Activated CD4-positive, alpha-beta memory T cell treated with anti-CD3 and anti-CD28 coated beads for 36 hours (primary cell): ENCODE measurements at regions not wholly inside any gene's neighbourhood (a gene's known extent, or its start where the extent isn't known, plus 50 kb on each side); places are given as distances from the start of the nearest gene placed in this dataset.

Experiments used
- CTCF ChIA-PET: fragments of 350-600 bp; sonication (Branson Sonifier 250); formaldehyde crosslinking; loops from one replicate; lab custom pipeline; 2021; ENCODE audit warnings: antibody characterized with exemption, inconsistent platforms; lab: Charles Lee
- POLR2A ChIA-PET: fragments of 350-600 bp; sonication (Branson Sonifier 250); formaldehyde crosslinking; loops from one replicate; lab custom pipeline; 2021; ENCODE audit warnings: antibody characterized with exemption; lab: Charles Lee
- DNase-seq: peaks from one replicate; pipeline ENCODE4 v3.0.0-alpha.2; 2020
- H3K27ac Mint-ChIP-seq: one replicate; pipeline ENCODE4 v1.8.0; 2021; ENCODE audit warnings: mixed read lengths
- H3K27me3 Mint-ChIP-seq: one replicate; pipeline ENCODE4 v1.8.0; 2021; ENCODE audit warnings: mixed read lengths
- H3K36me3 Mint-ChIP-seq: one replicate; pipeline ENCODE4 v1.8.0; 2021; ENCODE audit warnings: mixed read lengths
- H3K4me1 Mint-ChIP-seq: one replicate; pipeline ENCODE4 v1.8.0; 2021; ENCODE audit warnings: low read depth, mixed read lengths
- H3K4me3 Mint-ChIP-seq: one replicate; pipeline ENCODE4 v1.8.0; 2021; ENCODE audit warnings: mild to moderate bottlenecking, mixed read lengths
- H3K9me3 Mint-ChIP-seq: one replicate; pipeline ENCODE4 v1.8.0; 2021; ENCODE audit warnings: mixed read lengths
- intact Hi-C: fragments of 100-400 bp; cut with micrococcal nuclease; formaldehyde crosslinking; loops from one replicate; pipeline ENCODE4 v1.15.1; 2023

GRCh38 chr9:14480526-14480925 is 166.6 kb upstream of the NFIB start:
- intact Hi-C loops: no loop called here
- Mint-ChIP-seq H3K4me1 (no peaks in the 10 kb centered on the region), H3K4me3 (no peak overlapping the region), H3K9me3 (no peaks in the 10 kb centered on the region), H3K27ac (no peak overlapping the region), H3K27me3 (peaks cover 6% of the 10 kb centered on the region), H3K36me3 (no peaks in the 10 kb centered on the region)
- POLR2A ChIA-PET: no interaction called here
- CTCF ChIA-PET: no interaction called here
- DNase-seq: no peak

- H3K9me3 Mint-ChIP-seq: no peaks in the 10 kb centered on the region
- H3K4me1 Mint-ChIP-seq: no peaks in the 10 kb centered on the region
- ChIA-PET CTCF (no interaction called here), POLR2A (no interaction called here)
- intact Hi-C loops: no loop called here
- H3K27me3 Mint-ChIP-seq: peaks cover 6% of the 10 kb centered on the region
- no peaks in the 10 kb centered on the region for H3K36me3 Mint-ChIP-seq
- no peak for DNase-seq
- no peak overlapping the region for H3K4me3 Mint-ChIP-seq
- no peak overlapping the region for H3K27ac Mint-ChIP-seq
These were observed 165.2 kb upstream of the NFIB start for GRCh38 chr9:14479163-14479560.

- H3K27ac Mint-ChIP-seq: no peak overlapping the region
- DNase-seq: no peak
- no peak overlapping the region for H3K4me3 Mint-ChIP-seq
- H3K9me3 Mint-ChIP-seq: no peaks in the 10 kb centered on the region
- ChIA-PET POLR2A (no interaction called here), CTCF (no interaction called here)
- no peaks in the 10 kb centered on the region for H3K4me1 Mint-ChIP-seq
- H3K36me3 Mint-ChIP-seq: no peaks in the 10 kb centered on the region
- intact Hi-C loops: no loop called here
- H3K27me3 Mint-ChIP-seq: peaks cover 4% of the 10 kb centered on the region
These were observed 164.5 kb upstream of the NFIB start for GRCh38 chr9:14478175-14479162.

GRCh38 chr9:14471041-14471440 is 157.1 kb upstream of the NFIB start:
- CTCF ChIA-PET: no interaction called here
- H3K27me3 Mint-ChIP-seq: no peaks in the 10 kb centered on the region
- no peaks in the 10 kb centered on the region for H3K9me3 Mint-ChIP-seq
- no peak for DNase-seq
- POLR2A ChIA-PET: no interaction called here
- H3K4me3 Mint-ChIP-seq: no peak overlapping the region
- H3K27ac Mint-ChIP-seq: no peak overlapping the region
- intact Hi-C loops: no loop called here
- H3K4me1 Mint-ChIP-seq: no peaks in the 10 kb centered on the region
- H3K36me3 Mint-ChIP-seq: no peaks in the 10 kb centered on the region

GRCh38 chr9:14467675-14468374 is 153.9 kb upstream of the NFIB start:
- H3K27me3 Mint-ChIP-seq: no peaks in the 10 kb centered on the region
- intact Hi-C loops: no loop called here
- CTCF ChIA-PET: no interaction called here
- H3K36me3 Mint-ChIP-seq: no peaks in the 10 kb centered on the region
- no peak overlapping the region for H3K4me3 Mint-ChIP-seq
- DNase-seq: no peak
- POLR2A ChIA-PET: no interaction called here
- no peak overlapping the region for H3K27ac Mint-ChIP-seq
- no peaks in the 10 kb centered on the region for H3K9me3 Mint-ChIP-seq
- no peaks in the 10 kb centered on the region for H3K4me1 Mint-ChIP-seq

GRCh38 chr9:14466828-14467227 is 152.9 kb upstream of the NFIB start:
- no peaks in the 10 kb centered on the region for H3K9me3 Mint-ChIP-seq
- no peak overlapping the region for H3K4me3 Mint-ChIP-seq
- no peak for DNase-seq
- H3K4me1 Mint-ChIP-seq: no peaks in the 10 kb centered on the region
- H3K27me3 Mint-ChIP-seq: no peaks in the 10 kb centered on the region
- intact Hi-C loops: no loop called here
- H3K36me3 Mint-ChIP-seq: no peaks in the 10 kb centered on the region
- CTCF ChIA-PET: no interaction called here
- no peak overlapping the region for H3K27ac Mint-ChIP-seq
- POLR2A ChIA-PET: no interaction called here

- intact Hi-C loops: no loop called here
- no peaks in the 10 kb centered on the region for H3K36me3 Mint-ChIP-seq
- ChIA-PET POLR2A (no interaction called here), CTCF (no interaction called here)
- H3K4me1 Mint-ChIP-seq: no peaks in the 10 kb centered on the region
- no peak overlapping the region for H3K27ac Mint-ChIP-seq
- H3K9me3 Mint-ChIP-seq: no peaks in the 10 kb centered on the region
- no peak overlapping the region for H3K4me3 Mint-ChIP-seq
- DNase-seq: no peak
- H3K27me3 Mint-ChIP-seq: no peaks in the 10 kb centered on the region
These were observed 152.5 kb upstream of the NFIB start for GRCh38 chr9:14466429-14466818.

GRCh38 chr9:14462950-14463349 is 149.0 kb upstream of the NFIB start:
- H3K4me3 Mint-ChIP-seq: no peak overlapping the region
- no peaks in the 10 kb centered on the region for H3K36me3 Mint-ChIP-seq
- DNase-seq: no peak
- H3K4me1 Mint-ChIP-seq: no peaks in the 10 kb centered on the region
- POLR2A ChIA-PET: no interaction called here
- H3K27me3 Mint-ChIP-seq: no peaks in the 10 kb centered on the region
- intact Hi-C loops: no loop called here
- no peaks in the 10 kb centered on the region for H3K9me3 Mint-ChIP-seq
- CTCF ChIA-PET: no interaction called here
- H3K27ac Mint-ChIP-seq: no peak overlapping the region

- no peak overlapping the region for H3K27ac Mint-ChIP-seq
- H3K4me1 Mint-ChIP-seq: no peaks in the 10 kb centered on the region
- no peaks in the 10 kb centered on the region for H3K9me3 Mint-ChIP-seq
- CTCF ChIA-PET: no interaction called here
- no peak overlapping the region for H3K4me3 Mint-ChIP-seq
- DNase-seq: no peak
- H3K27me3 Mint-ChIP-seq: no peaks in the 10 kb centered on the region
- intact Hi-C loops: no loop called here
- no peaks in the 10 kb centered on the region for H3K36me3 Mint-ChIP-seq
- POLR2A ChIA-PET: no interaction called here
These were observed 141.3 kb upstream of the NFIB start for GRCh38 chr9:14455243-14455642.

GRCh38 chr9:14453286-14453685 is 139.3 kb upstream of the NFIB start:
- H3K4me1 Mint-ChIP-seq: no peaks in the 10 kb centered on the region
- no peaks in the 10 kb centered on the region for H3K36me3 Mint-ChIP-seq
- H3K4me3 Mint-ChIP-seq: no peak overlapping the region
- no peak overlapping the region for H3K27ac Mint-ChIP-seq
- POLR2A ChIA-PET: no interaction called here
- CTCF ChIA-PET: no interaction called here
- no peaks in the 10 kb centered on the region for H3K9me3 Mint-ChIP-seq
- peaks cover 2% of the 10 kb centered on the region for H3K27me3 Mint-ChIP-seq
- no peak for DNase-seq
- intact Hi-C loops: no loop called here

- DNase-seq: no peak
- Mint-ChIP-seq H3K4me3 (no peak overlapping the region), H3K36me3 (no peaks in the 10 kb centered on the region), H3K4me1 (no peaks in the 10 kb centered on the region), H3K9me3 (no peaks in the 10 kb centered on the region), H3K27me3 (peaks cover 2% of the 10 kb centered on the region), H3K27ac (no peak overlapping the region)
- POLR2A ChIA-PET: no interaction called here
- intact Hi-C loops: no loop called here
- CTCF ChIA-PET: no interaction called here
These were observed 138.6 kb upstream of the NFIB start for GRCh38 chr9:14452539-14452938.

- intact Hi-C loops: no loop called here
- Mint-ChIP-seq H3K27me3 (peaks cover 2% of the 10 kb centered on the region), H3K9me3 (no peaks in the 10 kb centered on the region), H3K4me3 (no peak overlapping the region), H3K4me1 (no peaks in the 10 kb centered on the region), H3K36me3 (no peaks in the 10 kb centered on the region), H3K27ac (no peak overlapping the region)
- ChIA-PET POLR2A (no interaction called here), CTCF (no interaction called here)
- DNase-seq: no peak
These were observed 138.0 kb upstream of the NFIB start for GRCh38 chr9:14451949-14452348.

GRCh38 chr9:14447103-14447502 is 133.2 kb upstream of the NFIB start:
- H3K27ac Mint-ChIP-seq: no peak overlapping the region
- intact Hi-C loops: no loop called here
- ChIA-PET POLR2A (no interaction called here), CTCF (no interaction called here)
- no peaks in the 10 kb centered on the region for H3K9me3 Mint-ChIP-seq
- H3K27me3 Mint-ChIP-seq: peaks cover 2% of the 10 kb centered on the region
- H3K4me3 Mint-ChIP-seq: no peak overlapping the region
- H3K36me3 Mint-ChIP-seq: no peaks in the 10 kb centered on the region
- H3K4me1 Mint-ChIP-seq: no peaks in the 10 kb centered on the region
- no peak for DNase-seq
